HG03097 (cell line): ENCODE measurements at regions not wholly inside any gene's neighbourhood (a gene's known extent, or its start where the extent isn't known, plus 50 kb on each side); places are given as distances from the start of the nearest gene placed in this dataset.
"Not testable (repeated sequence)": the region's sequence is repeated elsewhere in the genome, so short reads cannot be mapped to it uniquely, and the experiment has no call there.

Source experiments
- ATAC-seq: cut with Tn5 transposase; IDR thresholded peaks from one replicate; pipeline ENCODE4 v1.9.1; 2021; ENCODE audit not compliant: unreplicated experiment, low FRiP score

DNA sequence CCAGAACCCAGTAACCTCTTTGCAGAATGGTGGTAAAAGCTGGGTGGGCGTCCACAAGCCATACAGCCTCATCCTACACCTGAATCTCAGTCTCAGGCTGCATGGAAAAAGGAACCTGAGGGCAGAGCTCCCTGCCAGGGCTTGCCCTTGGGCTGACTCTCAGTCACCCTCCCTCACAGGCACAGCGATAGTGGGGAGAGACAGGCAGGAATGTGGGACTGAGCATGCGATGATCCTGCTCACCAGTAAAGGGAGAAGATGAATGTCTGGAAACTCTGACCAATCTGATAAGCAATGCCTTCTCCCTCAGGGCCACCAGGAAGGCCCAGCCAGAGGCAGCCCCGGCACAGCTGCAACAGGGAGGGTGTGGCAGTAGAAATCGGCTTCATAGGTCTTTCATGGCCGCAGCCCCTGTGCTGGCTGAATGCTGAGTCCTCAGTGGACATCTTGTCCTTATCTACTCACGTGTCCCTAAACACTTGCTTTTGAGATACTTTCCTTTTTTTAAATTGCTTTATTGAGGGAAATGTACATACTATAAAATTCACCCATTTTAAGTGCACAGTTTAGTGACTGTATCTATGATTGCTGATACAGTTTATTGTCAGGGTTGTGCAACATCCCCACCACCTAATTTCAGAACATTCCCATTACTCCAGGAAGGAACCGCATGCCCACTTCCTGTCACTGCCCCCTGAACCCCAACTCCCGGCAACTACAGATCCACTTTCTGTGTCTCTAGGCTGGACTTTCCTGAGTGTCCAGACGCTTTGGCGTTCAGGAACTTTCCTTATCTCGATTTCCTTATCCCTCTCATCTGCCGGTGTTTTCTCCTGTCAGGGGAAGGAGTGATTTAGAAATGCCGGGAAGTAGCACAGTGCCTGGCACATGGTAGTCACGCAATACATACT, 258.1 kb downstream of the PCNX1 start:
- no peak for ATAC-seq

DNA sequence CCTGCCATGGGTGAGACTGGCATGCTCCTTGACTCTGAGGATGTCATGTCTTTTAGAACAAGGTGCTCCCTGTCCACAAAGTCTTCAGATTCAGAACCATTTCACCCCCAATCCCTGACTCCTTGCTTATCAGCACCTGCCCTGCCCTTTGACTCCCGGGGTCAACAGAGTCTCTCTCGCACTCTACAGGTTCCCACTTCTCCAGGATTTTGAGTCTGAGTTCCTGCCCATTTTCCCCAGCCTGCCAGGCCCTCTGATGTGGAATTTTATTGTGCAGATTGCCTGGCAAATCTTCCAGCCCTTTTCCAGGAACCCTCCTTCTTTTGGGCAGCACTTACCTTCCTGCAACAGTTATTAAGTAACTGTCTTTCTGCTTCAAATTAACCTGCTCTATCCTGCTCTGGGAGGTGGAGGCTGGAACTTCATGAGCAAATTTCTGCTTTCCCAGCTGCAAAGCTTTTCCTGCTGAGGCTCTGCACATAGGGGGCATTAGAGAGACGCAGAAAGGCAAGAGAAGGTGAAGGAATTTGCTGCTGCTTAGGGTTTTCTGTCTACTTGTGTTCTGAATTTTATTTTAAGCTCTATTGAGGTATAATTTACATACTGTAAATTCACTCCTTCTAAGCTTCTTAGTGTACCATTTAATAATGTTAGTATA, 259.1 kb downstream of the PCNX1 start:
- ATAC-seq, result no peak

DNA sequence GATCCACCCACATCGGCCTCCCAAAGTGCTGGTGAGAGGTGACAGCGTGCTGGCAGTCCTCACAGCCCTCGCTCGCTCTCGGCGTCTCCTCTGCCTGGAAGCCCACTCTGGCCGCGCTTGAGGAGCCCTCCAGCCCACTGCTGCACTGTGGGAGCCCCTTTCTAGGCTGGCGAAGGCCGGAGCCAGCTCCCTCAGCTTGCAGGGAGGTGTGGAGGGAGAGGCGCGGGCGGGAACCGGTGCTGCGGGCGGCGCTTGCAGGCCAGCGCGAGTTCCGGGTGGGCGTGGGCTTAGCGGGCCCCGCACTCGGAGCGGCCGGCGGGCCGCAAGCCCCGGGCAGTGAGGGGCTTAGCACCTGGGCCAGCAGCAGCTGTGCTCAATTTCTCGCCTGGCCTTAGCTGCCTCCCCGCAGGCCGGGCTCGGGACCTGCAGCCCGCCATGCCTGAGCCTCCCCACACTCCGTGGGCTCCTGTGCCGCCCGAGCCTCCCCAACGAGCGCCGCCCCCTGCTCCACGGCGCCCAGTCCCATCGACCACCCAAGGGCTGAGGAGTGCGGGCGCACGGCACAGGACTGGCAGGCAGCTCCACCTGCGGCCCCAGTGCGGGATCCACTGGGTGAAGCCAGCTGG, 260.2 kb downstream of the PCNX1 start:
- ATAC-seq, result not testable (repeated sequence)

DNA sequence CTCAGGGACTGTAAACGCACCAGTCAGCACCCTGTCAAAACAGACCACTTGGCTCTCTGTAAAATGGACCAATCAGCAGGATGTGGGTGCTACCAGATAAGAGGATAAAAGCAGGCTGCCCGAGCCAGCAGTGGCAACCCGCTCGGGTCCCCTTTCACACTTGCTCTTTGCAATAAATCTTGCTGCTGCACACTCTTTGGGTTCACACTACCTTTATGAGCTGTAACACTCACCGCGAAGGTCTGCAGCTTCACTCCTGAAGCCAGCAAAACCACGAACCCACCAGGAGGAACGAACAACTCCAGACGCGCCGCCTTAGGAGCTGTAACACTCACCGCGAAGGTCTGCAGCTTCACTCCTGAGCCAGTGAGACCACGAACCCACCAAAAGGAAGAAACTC, 260.9 kb downstream of the PCNX1 start:
- not testable (repeated sequence) for ATAC-seq

DNA sequence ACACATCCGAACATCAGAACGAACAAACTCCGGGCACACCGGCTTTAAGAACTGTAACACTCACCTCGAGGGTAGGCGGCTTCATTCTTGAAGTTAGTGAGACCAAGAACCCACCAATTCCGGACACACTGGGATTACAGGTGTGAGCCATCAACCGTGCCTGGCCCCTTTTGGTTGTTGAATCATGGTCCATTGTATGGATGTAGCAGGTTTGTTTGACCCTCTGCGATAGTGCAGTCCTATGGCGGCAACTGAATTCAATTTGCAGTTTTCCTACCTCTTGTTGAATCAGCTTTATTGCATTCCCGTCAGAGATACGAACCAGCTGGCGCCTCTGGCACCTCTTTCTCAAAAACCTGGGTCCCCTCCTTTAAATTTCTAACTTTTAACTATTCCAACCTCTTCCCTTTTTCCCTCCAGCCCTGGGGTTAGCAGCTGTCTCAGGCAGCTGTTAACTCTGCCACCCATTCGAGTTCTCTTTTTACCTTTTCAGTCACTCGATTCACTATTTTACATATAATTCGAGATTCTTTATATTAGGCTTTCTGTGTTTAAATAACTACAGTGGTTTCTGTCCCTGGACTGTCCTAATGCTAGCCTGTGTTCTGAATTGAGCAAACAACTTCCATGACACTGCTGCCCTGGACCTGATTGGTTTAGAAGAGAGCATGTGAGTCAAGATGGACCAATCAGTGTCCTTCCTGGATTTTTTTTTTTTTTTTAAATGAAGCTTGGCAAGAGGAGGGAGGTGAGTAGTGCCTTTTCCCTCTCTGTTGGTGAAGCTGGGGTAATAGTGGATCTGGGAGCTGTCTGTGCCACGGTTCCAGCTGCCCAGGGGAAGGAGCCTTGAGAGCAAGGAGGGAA, 261.5 kb downstream of the PCNX1 start:
- ATAC-seq, result no peak

DNA sequence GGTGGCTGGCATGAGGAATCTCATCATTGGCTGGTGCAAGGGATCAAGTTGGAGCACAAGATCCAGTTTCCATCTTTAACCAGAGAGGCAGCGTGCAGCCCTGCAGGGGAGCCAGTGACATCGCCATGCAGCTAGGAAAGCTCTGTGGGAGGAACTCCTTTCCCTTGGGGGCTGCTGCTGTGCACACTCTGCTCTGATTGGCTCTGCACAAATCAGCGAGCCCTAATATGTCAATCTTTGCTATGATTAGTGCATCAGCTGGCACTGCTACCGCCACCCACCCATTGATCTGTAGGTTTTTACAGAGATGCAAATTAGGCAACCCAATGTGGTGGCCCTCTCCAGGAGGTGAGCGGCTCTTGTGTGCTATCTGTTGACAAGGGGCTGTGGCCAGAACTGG, 262.6 kb downstream of the PCNX1 start:
- ATAC-seq, result no peak

DNA sequence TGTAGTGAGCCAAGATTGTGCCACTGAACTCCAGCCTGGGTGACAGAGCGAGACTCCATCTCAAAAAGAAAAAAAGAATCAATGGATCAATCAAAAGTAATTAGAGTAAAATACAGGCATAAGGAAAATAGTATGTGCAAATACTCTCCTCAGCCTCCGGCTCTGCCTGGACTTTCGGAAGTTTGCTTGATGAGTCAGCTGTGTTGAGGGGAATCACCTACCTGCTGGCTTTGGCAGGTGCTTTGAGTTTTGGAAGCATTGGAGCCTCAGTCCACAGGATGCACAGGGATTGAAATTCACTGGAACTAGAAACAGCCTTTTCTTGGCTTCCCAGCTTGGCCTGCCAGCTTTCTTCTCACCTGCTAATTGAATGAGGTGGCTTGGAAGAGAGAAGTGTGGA, 268.2 kb downstream of the PCNX1 start:
- ATAC-seq, result no peak

DNA sequence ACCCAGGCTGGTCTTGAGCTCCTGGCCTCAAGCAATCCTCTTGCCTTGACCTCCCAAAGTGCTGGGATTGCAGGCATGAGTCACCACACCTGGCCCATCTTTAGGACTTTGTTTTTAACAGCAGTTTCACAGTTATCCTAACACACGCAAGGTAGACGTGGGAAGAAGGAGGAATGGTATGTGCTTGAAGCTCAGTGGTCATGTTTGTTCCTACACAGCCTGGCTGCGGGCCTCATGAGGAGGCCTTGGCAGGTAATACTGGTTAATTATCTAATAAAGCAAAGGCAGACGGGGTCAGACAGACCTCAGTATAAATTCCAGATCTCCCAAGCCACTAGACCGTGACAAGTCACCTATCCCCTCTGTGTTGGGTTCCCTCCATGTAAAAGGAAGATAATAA, 271.8 kb downstream of the PCNX1 start:
- ATAC-seq, result no peak

DNA sequence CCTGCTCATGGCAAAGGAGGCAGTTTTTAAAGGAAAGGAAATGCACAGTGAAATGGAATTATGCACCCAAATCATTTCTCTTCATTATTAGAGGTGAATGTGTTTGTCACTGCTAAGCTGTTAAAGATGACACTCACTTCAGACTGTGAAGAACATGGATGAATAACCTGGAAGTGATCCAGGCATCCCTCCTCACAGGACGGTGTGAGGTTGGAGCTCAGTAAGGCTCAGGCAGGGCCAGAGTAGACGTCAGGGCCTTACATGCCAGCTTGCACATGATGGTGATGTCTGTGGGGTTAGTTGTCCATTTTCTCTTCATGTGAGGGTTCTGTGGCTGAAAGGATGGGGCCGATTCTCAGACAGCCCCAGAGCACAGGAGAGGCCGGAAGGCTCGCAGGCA, 273.1 kb downstream of the PCNX1 start:
- no peak for ATAC-seq

DNA sequence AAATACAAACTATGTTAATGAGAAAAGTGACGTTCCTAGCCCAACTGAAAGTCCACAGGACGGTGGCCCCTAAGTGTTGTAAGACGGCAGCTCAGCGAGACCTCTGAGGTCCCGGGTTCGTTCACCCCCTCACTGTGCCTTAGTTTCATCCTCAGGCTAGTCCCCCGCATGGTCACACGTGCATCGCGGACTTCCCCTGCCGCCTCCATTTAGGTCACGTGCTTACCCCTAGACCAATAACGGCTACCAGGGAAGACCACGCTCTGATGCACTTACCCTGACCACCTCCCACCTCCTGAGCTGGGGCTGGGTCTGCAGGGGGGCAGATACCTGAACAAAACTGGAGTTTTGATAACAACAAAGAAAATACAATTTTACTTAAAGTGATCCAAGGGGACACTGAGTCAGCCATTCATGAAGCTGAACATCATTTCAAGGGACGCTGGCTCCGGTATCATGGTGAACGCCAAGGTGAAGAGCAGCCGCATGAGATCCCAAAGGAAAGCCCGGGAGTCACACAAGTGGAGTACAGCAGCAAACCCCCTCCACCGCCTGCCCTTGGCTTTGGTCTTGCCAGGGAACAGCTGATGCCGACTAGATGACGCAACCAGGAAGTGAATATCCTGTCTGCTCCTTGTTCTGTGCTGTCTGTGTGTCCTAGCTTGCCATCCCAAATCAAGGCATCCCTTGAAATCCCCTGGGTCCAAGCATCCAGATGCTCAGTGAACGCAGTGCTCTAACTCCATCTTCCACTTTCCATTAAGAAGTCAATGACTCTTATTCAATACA, 274.1 kb downstream of the PCNX1 start:
- ATAC-seq, result no peak

DNA sequence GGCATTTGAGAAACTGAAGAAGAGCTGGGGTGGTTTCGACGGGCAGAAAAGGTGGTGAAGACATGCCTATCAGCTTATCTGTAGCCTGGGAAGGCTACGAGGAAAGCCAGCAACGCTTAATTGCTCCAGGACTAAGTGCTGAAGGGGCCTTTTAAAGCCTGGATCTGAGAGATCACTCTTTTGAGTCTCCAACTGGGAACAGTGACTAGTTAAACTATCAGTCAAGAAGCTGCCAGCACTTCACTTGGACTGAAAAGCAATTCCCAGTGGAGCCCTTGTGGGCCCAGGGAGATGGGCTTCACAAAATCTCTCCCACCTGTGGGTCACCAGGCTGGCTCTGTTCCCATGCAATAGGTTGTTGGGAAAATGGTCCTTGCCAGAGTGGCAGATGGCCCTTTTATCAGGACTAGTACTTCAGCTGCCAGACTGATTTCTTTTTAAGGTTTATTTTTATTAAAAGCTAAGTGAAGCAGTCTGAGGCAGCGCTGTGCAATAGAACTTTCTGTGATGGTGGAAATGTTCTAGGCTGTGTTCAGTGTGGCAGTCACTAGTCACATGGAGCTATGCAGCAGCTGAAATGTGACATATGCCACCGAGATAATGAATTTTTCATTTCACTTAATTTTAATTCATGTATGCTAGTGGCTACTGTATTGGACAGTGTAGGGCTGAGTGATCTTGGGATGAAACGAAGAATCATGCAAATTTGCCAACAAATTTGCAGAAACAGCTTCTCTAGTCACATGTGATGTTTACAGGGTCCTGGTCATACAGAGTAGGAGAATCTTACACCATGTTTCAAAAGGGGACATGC, 276.8 kb downstream of the PCNX1 start:
- no peak for ATAC-seq

DNA sequence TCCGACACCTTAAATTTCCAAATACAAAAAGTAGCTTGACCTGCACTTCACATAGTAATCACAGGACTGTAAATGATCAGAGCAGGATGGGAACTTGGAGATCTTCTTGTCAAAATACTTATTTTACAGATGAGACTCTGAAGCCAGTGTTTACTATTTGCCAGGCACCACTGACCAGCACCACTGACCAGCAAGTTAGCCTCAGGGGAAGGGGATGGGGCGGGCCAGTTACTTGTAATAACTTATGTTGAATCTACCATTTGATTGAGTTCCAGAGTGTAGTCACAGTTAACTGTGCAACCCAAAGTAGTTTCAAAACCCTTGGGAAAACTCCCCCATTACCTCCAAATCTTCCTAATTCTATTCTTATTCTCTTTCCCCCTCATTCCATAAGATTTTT, 278.4 kb downstream of the PCNX1 start:
- no peak for ATAC-seq

DNA sequence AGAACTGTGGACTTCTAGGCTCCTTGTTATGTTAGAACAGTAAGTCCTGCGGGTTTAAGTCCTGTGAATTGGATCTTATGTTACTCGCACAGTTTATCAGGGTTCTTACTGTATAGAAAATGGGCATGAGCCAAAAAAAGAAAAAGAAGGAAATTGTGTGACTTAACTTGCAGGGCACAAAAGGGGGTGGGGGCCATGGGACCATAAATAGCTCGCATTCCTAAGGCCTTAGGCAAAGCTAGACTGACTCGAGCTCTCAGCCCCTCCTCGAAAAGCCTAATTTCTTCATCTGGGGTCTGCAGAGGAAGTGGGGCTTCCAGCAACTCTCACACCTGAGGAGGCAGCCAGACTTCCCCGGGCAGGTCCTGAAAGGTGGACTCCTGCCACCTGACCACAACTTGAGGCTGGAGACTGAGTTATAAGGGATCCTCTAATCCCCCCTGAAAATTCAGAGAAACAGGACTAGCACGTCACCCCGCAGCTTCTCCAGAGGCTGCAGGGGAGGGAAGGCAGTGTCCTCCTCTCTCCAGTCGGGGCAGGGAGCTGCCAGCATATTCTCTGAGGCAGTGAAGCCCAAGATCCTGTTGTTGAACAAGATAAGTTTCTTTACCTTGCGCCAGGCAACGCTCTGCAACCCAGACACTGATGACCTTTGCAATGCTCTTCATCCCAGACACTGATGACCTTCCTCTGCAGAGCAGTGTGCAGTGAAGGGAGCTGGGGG, 280.5 kb downstream of the PCNX1 start:
- no peak for ATAC-seq

DNA sequence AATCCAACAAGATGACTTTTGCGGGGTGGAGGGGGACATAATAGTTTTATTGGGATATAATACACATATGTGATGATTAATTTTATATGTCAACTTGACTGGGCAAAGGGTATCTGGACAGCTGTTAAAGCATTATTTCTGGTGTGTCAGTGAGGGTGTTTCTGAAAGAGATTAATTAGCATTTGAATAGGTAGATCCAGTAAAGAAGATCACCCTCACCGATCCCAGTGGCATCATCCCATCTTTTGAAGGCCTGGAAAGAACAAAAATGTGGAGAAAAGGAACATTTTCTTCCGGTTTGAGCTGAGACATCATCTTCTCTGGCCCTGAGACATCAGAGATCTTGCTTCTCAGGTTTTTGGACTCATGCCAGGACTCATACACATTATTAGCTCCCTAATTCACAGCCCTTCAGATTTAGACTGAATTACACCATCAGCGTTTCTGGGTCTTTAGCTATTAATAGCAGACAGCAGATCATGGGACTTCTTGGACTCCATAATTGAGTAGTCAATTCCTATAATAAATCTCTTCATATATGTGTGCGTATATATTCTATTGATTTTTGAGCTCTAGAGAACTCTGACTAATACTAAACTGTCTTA, 283.6 kb downstream of the PCNX1 start:
- ATAC-seq, result no peak

DNA sequence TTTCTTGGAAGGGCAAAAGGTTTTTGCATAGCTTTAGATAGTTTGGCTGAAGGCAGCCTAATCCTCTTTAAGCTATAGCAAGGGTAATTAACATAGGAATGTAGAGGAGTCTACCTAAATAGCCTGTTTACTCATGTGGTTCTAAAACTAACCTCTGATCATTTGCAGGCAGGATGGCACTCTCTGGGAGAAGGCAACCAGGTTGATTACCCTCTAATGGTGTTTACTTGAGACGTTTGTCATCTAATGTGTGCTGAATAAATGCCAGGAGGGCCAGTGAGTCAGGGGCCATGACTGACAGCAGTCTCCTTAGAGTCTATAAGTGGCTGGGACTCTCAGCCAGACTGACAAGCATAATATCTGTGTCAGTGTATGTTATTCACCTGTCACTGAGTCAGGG, 286.4 kb downstream of the PCNX1 start:
- no peak for ATAC-seq

DNA sequence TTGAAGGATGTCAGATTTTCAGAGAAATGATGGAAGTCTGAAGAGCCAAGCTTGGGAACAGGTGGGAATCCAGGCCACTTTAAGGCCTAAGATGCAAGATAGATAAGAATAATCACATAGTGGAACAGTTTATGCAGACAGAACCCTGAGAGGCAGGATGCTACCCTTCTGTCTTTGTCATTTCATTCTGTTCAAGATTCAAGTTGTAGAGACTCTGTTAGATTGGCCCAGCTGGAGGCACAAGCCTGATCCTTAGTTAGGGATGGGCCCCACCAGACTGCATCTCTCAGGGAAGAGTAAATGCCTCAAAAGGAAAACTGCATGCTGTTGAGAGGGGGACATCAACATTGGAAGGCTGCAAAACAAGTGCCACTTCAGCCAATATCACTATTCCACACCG, 287.0 kb downstream of the PCNX1 start:
- ATAC-seq, result no peak

DNA sequence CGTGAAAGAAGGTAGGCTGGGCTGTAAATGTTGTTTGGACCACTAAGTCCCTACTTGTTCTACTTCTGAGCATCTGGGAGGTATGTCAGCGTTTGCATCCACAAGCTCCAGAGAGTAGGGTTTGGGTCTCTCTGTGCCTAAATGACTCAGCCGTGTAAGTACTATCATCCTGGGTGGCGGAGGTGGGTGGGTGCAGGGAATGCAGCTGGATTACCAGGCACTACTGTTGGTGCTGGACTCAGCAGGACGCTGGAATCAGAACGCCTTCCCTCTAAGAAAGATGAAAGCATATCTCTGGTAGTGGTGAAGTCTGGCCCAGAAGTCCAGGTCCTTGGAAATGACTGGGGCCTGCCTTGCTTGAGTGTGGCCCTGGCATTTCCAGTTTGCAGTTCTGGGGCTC, 289.7 kb downstream of the PCNX1 start:
- no peak for ATAC-seq

DNA sequence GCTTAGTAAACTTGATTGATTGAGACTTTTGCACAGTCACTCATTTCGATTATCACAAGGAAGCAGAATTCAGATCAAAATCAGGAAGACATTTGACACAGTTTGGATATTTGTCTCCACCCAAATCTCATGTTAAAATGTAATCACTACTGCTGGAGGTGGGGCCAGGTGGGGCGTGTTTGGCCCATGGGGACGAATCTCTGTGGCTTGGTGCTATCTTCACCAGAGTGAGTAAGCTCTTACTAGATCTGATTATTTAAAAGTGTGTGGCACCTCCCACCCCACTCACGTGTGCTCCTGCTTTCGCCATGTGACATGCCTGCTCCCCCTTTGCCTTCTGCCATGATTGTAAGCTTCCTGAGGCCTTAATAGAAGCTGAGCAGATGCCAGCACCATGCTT, 291.4 kb downstream of the PCNX1 start:
- ATAC-seq, result no peak
